Activated T-cell treated with anti-CD3 and anti-CD28 coated beads, Interleukin-2, amount 50 U/mL, for 72 hours (primary cell): ENCODE measurements at regions not wholly inside any gene's neighbourhood (a gene's known extent, or its start where the extent isn't known, plus 50 kb on each side); places are given as distances from the start of the nearest gene placed in this dataset.

Experiments
- ATAC-seq, 2 donors: fragments of 150-1000 bp; cut with Tn5 transposase; replicated peaks in 1 of 2; 2 replicates each; pipeline ENCODE4 v1.10.0; 2021; ENCODE audit warnings: moderate library complexity in 2 of 2, mild to moderate bottlenecking in 1 of 2
- DNase-seq, 2 donors: peaks; one replicate each; pipeline ENCODE4 v3.0.0; 2021 to 2022; ENCODE audit warnings: mixed read lengths in 1 of 2
- H3K27ac Mint-ChIP-seq: one replicate; pipeline ENCODE4 v1.8.0; 2022; ENCODE audit warnings: mild to moderate bottlenecking, moderate library complexity, mixed read lengths
- H3K27me3 Mint-ChIP-seq: one replicate; pipeline ENCODE4 v1.8.0; 2022; ENCODE audit warnings: low read depth, mixed read lengths
- H3K36me3 Mint-ChIP-seq, 2 donors: one replicate each; pipeline ENCODE4 v1.8.0; 2022; ENCODE audit warnings: mixed read lengths in 2 of 2, mild to moderate bottlenecking in 1 of 2; ENCODE audit not compliant: insufficient read depth in 2 of 2
- H3K4me1 Mint-ChIP-seq: one replicate; pipeline ENCODE4 v1.8.0; 2022; ENCODE audit warnings: low read depth, mixed read lengths
- H3K4me3 Mint-ChIP-seq, 2 donors: one replicate each; pipeline ENCODE4 v1.8.0; 2022; ENCODE audit warnings: mild to moderate bottlenecking in 2 of 2, mixed read lengths in 2 of 2, moderate library complexity in 2 of 2
- H3K9me3 Mint-ChIP-seq, 2 donors: one replicate each; pipeline ENCODE4 v1.8.0; 2022; ENCODE audit warnings: mixed read lengths in 2 of 2

DNA sequence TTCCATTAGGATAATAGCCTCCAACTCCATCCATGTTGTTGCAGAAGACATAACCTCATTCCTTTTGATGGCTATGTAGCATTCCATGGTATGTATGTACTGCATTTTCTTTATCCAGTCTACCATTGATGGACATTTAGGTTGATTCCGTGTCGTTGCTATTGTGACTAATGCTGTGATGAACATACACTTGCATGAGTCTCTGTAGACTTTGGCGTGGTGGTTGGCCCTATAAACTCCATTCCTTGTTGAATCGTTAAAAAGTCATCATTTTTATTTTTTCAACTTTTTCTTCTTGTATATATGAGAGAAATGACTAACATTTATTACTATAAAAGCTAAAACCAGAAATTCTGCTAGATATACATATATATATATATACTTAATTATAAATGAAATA, 1491.9 kb upstream of the CDH6 start:
- Mint-ChIP-seq H3K27me3 (no peaks in the 10 kb centered on the region), H3K4me3 (no peak overlapping the region), H3K36me3 (no peaks in the 10 kb centered on the region), H3K4me1 (no peaks in the 10 kb centered on the region), H3K27ac (no peak overlapping the region), H3K9me3 (peaks cover 5 to 15% of the 10 kb centered on the region in 2 donors)
- no peak for DNase-seq
- no peak for ATAC-seq

DNA sequence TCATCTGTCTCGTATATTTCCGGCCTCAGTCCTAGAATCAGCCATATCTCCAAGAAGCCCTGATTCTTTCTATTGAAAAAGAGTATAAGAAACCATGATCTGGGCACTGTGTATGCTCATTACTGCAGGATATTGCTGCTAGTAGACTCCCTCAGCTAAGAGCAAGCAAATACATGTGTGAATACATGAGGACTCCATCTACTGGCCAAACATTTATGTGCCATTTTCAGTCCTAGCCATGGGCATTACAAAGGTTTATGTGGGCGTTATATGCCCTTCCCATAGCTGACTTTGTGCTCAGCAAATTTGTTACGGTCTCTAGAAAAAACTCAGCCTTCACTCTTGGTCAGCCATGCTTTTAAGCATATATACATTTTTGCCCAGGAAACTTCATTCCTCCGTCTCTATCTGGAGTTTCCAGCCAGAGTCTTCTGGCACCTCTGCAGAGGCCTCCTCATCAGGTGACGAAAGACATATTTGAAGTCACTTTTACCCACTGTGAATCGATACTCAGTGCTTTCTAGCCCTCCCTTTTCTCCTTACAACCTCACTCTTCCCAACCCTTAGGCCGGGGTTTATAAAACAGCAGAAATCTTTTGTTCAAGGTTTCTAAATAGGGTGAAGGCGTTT, 1495.6 kb upstream of the CDH6 start:
- Mint-ChIP-seq H3K4me1 (no peaks in the 10 kb centered on the region), H3K36me3 (no peaks in the 10 kb centered on the region), H3K9me3 (peaks cover 5 to 13% of the 10 kb centered on the region in 2 donors), H3K27ac (no peak overlapping the region), H3K27me3 (no peaks in the 10 kb centered on the region), H3K4me3 (no peak overlapping the region)
- DNase-seq (no peak), ATAC-seq (no peak)

DNA sequence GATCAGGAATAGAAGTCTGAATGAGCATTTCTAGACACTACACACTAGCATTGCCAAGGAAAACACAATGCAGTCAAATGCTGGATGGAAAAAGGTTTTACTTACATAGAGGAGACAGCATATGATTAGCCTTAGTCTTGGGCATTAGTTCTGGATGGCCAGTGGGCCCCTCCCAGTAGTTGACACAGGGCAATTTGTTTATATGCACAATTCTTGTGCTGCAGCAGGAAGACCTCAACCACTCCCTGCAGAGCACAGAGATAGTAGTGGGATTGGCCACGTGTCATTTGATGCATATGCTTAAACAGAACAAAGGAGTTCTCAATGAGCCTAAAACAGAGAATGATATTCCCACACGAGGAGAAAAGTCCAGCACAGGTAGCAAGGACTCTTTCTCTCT, 1496.2 kb upstream of the CDH6 start:
- no peaks in the 10 kb centered on the region for H3K27me3 Mint-ChIP-seq
- DNase-seq = no peak
- no peak for ATAC-seq
- no peaks in the 10 kb centered on the region for H3K4me1 Mint-ChIP-seq
- no peak overlapping the region for H3K4me3 Mint-ChIP-seq
- H3K36me3 Mint-ChIP-seq = no peaks in the 10 kb centered on the region
- no peak overlapping the region for H3K27ac Mint-ChIP-seq
- H3K9me3 Mint-ChIP-seq = peaks cover 5 to 13% of the 10 kb centered on the region in 2 donors

DNA sequence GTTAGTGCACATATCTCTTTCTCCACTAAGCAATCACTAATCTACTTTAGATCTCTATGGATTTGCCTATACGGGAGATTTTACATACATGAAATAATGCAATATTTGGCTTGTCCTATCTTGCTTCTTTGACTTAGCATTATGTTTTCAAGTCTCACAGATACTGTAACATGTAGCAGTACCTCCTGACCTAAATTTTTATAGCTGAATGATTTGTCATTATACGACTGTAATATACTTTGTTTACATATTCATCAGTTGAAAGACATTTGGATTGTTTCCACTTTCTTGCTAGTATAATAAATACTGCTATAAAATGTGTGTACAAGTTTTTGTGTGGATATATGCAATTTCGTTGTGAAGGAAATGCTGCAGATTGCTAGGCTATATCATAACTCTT, 1520.8 kb upstream of the CDH6 start:
- Mint-ChIP-seq H3K27me3 (no peaks in the 10 kb centered on the region), H3K27ac (no peak overlapping the region), H3K9me3 (peaks cover 11 to 18% of the 10 kb centered on the region in 2 donors), H3K36me3 (peaks cover 4% of the 10 kb centered on the region in 2 donors), H3K4me1 (no peaks in the 10 kb centered on the region), H3K4me3 (no peak overlapping the region)
- ATAC-seq (no peak), DNase-seq (no peak)

DNA sequence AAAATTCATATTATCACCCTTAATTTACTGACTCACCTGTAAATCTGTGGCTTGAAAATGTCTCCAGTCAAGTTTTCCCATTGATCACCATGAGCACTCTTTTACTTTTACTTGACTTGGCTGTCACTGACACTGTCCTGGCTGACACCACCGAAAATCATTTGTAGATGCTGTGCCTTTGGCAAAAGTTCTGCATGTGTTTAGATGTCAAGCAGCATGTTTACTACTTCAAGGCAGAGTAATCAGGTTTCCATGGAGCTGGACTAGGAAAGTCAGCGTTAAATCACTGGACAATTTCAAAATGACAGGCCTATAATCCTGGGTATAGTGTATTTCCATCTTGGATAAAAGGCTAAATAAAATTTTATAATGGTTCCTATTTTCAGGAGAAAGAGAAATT, 1530.6 kb upstream of the CDH6 start:
- peaks cover 3 to 4% of the 10 kb centered on the region in 2 donors for H3K9me3 Mint-ChIP-seq
- no peak overlapping the region for H3K27ac Mint-ChIP-seq
- DNase-seq (no peak), ATAC-seq (no peak)
- no peaks in the 10 kb centered on the region for H3K4me1 Mint-ChIP-seq
- H3K4me3 Mint-ChIP-seq = no peak overlapping the region
- no peaks in the 10 kb centered on the region for H3K36me3 Mint-ChIP-seq
- H3K27me3 Mint-ChIP-seq = no peaks in the 10 kb centered on the region

DNA sequence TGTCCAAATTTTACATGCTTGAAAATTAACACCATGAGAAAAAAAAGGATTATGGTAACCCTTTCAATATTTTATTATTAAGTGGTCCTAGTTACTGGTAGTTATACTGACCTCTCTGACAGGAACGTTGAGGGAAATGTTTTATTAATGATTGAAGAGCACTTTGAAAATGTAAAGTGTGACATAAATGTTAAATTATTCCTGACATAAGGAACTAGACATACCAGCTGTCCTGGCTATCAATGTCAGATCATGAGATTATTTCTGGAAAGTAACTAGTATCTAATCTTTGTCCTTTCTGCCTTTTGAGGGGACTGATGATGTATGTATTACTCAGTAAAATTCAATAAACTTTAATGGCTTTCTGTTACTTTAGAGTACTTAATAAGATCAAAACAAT, 1538.5 kb upstream of the CDH6 start:
- Mint-ChIP-seq H3K27ac (no peak overlapping the region), H3K36me3 (peaks cover 0 to 2% of the 10 kb centered on the region in 2 donors), H3K4me1 (no peaks in the 10 kb centered on the region), H3K9me3 (peaks cover 3 to 10% of the 10 kb centered on the region in 2 donors), H3K4me3 (no peak overlapping the region), H3K27me3 (no peaks in the 10 kb centered on the region)
- ATAC-seq = no peak
- no peak for DNase-seq

DNA sequence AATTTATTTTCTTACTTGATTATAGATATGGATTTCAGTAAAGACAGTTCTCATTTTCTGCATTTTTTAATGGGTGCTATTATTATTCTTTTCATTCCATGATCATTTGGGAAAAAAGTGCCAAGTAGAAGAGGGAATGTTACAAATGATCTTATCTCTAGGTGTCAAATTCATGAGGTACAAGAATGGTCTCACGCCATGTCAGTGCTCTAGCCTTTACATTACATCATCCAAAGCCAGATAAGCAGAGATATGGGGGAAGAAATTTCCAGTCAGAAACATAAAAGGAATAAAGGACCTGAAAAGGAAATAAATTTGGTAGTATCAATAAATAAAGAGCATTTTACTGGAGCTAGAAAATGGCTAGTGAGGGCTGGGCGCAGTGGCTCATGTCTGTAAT, 1544.2 kb upstream of the CDH6 start:
- DNase-seq (no peak), ATAC-seq (no peak)
- Mint-ChIP-seq H3K9me3 (peaks cover 2 to 4% of the 10 kb centered on the region in 2 donors), H3K4me1 (no peaks in the 10 kb centered on the region), H3K4me3 (no peak overlapping the region), H3K36me3 (peaks cover 1 to 5% of the 10 kb centered on the region in 2 donors), H3K27me3 (no peaks in the 10 kb centered on the region), H3K27ac (no peak overlapping the region)

DNA sequence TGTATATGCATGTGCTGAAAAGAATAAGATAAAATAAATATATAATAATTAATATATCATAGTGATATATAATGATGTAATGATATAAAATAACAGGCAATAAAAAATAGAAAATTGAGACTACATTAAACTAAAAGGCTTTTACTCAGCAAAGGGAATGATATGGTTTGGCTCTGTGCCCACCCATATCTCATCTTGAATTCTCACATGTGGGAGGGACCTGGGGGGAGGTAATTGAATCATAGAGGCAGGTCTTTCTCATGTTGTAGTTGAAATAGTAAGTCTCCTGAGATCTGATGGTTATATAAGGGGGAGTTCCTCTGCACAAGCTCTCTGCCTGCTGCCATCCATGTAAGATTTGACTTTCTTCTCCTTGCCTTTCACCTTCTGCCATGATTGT, 1550.9 kb upstream of the CDH6 start:
- ATAC-seq = no peak
- no peak overlapping the region for H3K4me3 Mint-ChIP-seq
- peaks cover 0 to 1% of the 10 kb centered on the region in 2 donors for H3K36me3 Mint-ChIP-seq
- peaks cover 4 to 5% of the 10 kb centered on the region in 2 donors for H3K9me3 Mint-ChIP-seq
- DNase-seq = no peak
- H3K27me3 Mint-ChIP-seq = no peaks in the 10 kb centered on the region
- H3K27ac Mint-ChIP-seq = no peak overlapping the region
- no peaks in the 10 kb centered on the region for H3K4me1 Mint-ChIP-seq

DNA sequence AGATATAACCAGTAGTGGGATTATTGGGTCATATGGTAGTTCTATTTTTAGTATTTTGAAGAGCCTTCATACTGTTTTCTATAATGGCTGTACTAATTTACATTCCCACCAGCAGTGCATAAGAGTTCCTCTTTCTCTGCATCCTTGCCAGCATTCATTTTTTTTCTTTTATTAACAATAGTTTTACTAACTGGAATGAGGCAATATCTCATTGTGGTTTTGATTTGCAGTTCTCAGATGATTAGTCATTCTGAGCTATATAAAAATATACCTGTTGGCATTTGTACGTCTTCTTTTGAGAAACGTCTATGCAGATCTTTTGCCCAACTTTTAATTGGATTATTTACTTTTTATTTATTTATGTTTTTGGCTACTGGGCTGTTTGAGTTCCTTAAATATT, 1579.3 kb upstream of the CDH6 start:
- ATAC-seq = no peak
- no peaks in the 10 kb centered on the region for H3K27me3 Mint-ChIP-seq
- no peak overlapping the region for H3K27ac Mint-ChIP-seq
- no peaks in the 10 kb centered on the region for H3K4me1 Mint-ChIP-seq
- no peak overlapping the region for H3K4me3 Mint-ChIP-seq
- H3K36me3 Mint-ChIP-seq = peaks cover 0 to 2% of the 10 kb centered on the region in 2 donors
- peaks cover 12 to 16% of the 10 kb centered on the region in 2 donors for H3K9me3 Mint-ChIP-seq
- DNase-seq = no peak

DNA sequence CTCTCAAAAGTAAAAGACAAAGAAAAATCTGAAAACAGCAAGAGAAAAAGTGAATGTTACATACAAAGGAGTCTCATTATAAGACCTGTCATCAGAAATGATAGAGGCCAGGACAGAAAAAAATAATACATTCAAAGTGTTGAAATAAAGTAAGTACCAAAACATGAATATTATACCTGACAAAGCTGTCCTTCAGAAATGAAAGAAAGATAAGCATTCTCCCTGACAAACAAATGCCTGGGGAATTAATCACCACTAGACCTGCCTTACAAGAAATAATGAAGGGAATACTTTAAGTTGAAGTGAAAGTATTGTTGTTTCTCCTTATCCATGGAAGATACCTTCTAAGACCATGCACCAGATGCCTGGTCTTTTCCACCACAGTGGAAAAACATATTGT, 1605.2 kb upstream of the CDH6 start:
- H3K36me3 Mint-ChIP-seq = peaks cover 1 to 3% of the 10 kb centered on the region in 2 donors
- H3K27ac Mint-ChIP-seq = no peak overlapping the region
- H3K4me3 Mint-ChIP-seq = no peak overlapping the region
- DNase-seq = no peak
- ATAC-seq = no peak
- H3K27me3 Mint-ChIP-seq = no peaks in the 10 kb centered on the region
- H3K9me3 Mint-ChIP-seq = peaks cover 8 to 9% of the 10 kb centered on the region in 2 donors
- H3K4me1 Mint-ChIP-seq = no peaks in the 10 kb centered on the region

DNA sequence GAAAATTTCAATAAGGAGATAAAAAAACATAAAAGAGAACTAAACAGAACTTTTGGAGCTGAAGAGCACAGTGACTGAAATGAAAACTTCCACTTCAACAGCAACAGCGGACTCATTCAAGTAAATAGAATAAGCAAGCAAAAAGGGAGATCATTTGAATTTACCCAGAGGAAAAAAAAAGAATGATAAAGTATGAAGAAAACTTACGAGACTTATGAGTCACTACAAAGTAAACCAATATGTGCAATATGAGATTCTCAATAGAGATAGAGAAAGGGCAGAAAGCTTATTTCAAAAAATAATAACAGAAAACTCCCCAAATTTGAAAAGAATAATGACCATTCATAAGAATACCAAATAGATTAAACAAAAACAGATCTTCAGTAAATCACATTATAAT, 1605.7 kb upstream of the CDH6 start:
- Mint-ChIP-seq H3K4me1 (no peaks in the 10 kb centered on the region), H3K9me3 (peaks cover 8 to 9% of the 10 kb centered on the region in 2 donors), H3K4me3 (no peak overlapping the region), H3K27me3 (no peaks in the 10 kb centered on the region), H3K36me3 (peaks cover 1 to 3% of the 10 kb centered on the region in 2 donors), H3K27ac (no peak overlapping the region)
- DNase-seq (no peak), ATAC-seq (no peak)

DNA sequence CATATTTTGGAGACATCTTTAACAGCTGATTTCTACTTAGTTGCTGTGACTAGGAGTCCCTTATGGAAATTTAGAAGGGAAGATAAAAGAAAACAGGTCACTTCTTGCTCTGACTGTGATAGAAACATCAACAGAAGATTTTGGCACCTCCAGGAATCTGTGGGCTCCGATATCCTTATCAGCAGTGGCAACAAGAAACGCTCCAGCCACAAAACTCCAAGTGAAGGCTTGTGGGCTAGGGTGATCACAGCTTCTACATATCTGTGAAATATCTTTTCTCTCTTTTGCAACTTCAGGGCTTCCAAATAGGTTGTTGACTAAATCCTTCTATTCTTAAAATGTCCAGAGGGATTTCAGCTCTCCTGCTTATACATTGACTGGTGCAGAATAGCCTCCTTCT, 1625.5 kb upstream of the CDH6 start:
- DNase-seq (no peak), ATAC-seq (no peak)
- H3K9me3 Mint-ChIP-seq = peaks cover 9 to 10% of the 10 kb centered on the region in 2 donors
- H3K27ac Mint-ChIP-seq = no peak overlapping the region
- no peaks in the 10 kb centered on the region for H3K36me3 Mint-ChIP-seq
- no peak overlapping the region for H3K4me3 Mint-ChIP-seq
- no peaks in the 10 kb centered on the region for H3K4me1 Mint-ChIP-seq
- no peaks in the 10 kb centered on the region for H3K27me3 Mint-ChIP-seq

DNA sequence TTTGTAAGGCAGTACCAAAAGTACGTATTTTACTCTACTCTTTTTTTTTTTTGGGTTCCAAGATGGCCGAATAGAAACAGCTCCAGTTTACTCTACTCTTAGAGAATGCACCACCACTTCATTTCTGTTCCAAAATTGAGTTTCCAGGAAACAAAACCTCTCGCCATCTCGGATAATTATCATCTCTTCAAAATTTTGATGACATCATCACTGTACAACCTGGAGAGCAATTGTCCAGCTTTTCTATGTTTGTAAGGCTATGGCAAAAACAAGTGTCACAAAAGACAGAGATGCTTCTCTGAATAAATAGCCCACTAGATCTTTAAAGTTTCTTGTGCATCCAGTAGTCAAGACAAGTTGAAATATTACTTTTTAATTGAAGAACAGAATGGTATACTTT, 1631.9 kb upstream of the CDH6 start:
- no peaks in the 10 kb centered on the region for H3K4me1 Mint-ChIP-seq
- peaks cover under 1 to 7% of the 10 kb centered on the region in 2 donors for H3K9me3 Mint-ChIP-seq
- DNase-seq = no peak
- ATAC-seq = no peak
- H3K4me3 Mint-ChIP-seq = no peak overlapping the region
- no peaks in the 10 kb centered on the region for H3K36me3 Mint-ChIP-seq
- H3K27ac Mint-ChIP-seq = no peak overlapping the region
- H3K27me3 Mint-ChIP-seq = no peaks in the 10 kb centered on the region

DNA sequence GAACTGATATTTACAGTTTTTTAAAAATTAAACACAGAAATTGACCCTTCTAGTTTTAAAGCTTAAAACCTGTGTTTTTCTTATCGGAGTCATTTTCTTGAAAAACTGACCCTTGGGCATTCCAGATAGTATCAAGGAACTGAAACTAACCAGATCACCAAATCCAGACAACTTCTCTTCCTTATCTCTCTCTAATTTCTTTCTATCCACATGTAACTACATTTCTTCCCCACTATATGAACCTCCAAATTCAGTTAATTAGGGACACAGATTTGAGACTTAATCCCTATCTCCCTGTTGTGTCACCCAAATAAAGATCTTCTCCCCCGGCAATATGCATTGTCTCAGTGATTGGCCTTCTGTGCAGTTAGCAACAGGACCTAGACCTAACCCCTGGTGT, 1643.0 kb upstream of the CDH6 start:
- Mint-ChIP-seq H3K9me3 (peaks cover 10 to 18% of the 10 kb centered on the region in 2 donors), H3K4me3 (no peak overlapping the region), H3K27ac (no peak overlapping the region), H3K4me1 (no peaks in the 10 kb centered on the region), H3K36me3 (peaks cover 3% of the 10 kb centered on the region in 2 donors), H3K27me3 (no peaks in the 10 kb centered on the region)
- DNase-seq (no peak), ATAC-seq (no peak)
